ENCODE measurements at regions not wholly inside any gene's neighbourhood (a gene's known extent, or its start where the extent isn't known, plus 50 kb on each side); places are given as distances from the start of the nearest gene placed in this dataset.

- Mint-ChIP-seq H3K36me3 (ENCODE audit: low read depth) (no peaks in the 10 kb centered on the region), H3K27me3 (ENCODE audit: insufficient read depth, low read depth, poor library complexity) (no peaks in the 10 kb centered on the region), H3K4me1 (no peaks in the 10 kb centered on the region), H3K4me3 (no peak overlapping the region), H3K27ac (no peak overlapping the region), H3K9me3 (no peaks in the 10 kb centered on the region)
- H3F3A ChIP-seq (replicated peaks; ENCODE audit: low read depth), result no peaks in the 10 kb centered on the region
- no peaks in the 10 kb centered on the region for H3K4me1 ChIP-seq (ENCODE audit: insufficient read depth)
- no peaks in the 10 kb centered on the region for H3K27me3 ChIP-seq (ENCODE audit: insufficient read depth)
- H4K20me1 ChIP-seq (replicated peaks; ENCODE audit: insufficient read depth), result no peaks in the 10 kb centered on the region
- TF ChIP-seq REST (IDR thresholded peaks at IDR 0.05; ENCODE audit: unreplicated experiment), result no peak
- TF ChIP-seq ETS1 (IDR thresholded peaks at IDR 0.05), result no peak
- TF ChIP-seq ZNF114 (CRISPR knock-in tag; IDR thresholded peaks at IDR 0.05), result no peak
- TF ChIP-seq POLR2AphosphoS5 (IDR thresholded peaks at IDR 0.05; ENCODE audit: low read depth), result no peak
- TF ChIP-seq NANOG (IDR thresholded peaks at IDR 0.05; ENCODE audit: borderline replicate concordance), result no peak
- no peak for TF ChIP-seq ZNF462 (CRISPR knock-in tag; IDR thresholded peaks at IDR 0.05)
- TF ChIP-seq CREB1 (CRISPR knock-in tag; IDR thresholded peaks at IDR 0.05; ENCODE audit: low read depth), result no peak
- no peak for TF ChIP-seq EZH2phosphoT487 (IDR thresholded peaks at IDR 0.05; ENCODE audit: unreplicated experiment)
- TF ChIP-seq EZH2 (IDR thresholded peaks at IDR 0.05; ENCODE audit: low read depth, unreplicated experiment), result no peak
- H3K9me2 ChIP-seq (ENCODE audit: insufficient read depth), result 0 out of 2 replicates have a peak, but pooled peaks cover 15% of the 10 kb centered on the region
- H3K27ac ChIP-seq (ENCODE audit: low read depth), result no peak overlapping the region
- no peaks in the 10 kb centered on the region for H3K79me2 ChIP-seq (replicated peaks; ENCODE audit: insufficient read depth)
- H3K4me2 ChIP-seq, result no peak overlapping the region
- H2AFZ ChIP-seq, result no peak overlapping the region
- no peak for ATAC-seq
- H3K4me3 ChIP-seq, result no peak overlapping the region
- no peak for DNase-seq (ENCODE audit: low spot score)
- no peaks in the 10 kb centered on the region for H3K36me3 ChIP-seq (ENCODE audit: insufficient read depth)
Measured at GRCh38 chr10:121092720-121093095, 241.5 kb downstream of the WDR11 start.

Data from GM23338 (cell line).